ENCODE measurements at regions not wholly inside any gene's neighbourhood (a gene's known extent, or its start where the extent isn't known, plus 50 kb on each side); places are given as distances from the start of the nearest gene placed in this dataset.

DNA sequence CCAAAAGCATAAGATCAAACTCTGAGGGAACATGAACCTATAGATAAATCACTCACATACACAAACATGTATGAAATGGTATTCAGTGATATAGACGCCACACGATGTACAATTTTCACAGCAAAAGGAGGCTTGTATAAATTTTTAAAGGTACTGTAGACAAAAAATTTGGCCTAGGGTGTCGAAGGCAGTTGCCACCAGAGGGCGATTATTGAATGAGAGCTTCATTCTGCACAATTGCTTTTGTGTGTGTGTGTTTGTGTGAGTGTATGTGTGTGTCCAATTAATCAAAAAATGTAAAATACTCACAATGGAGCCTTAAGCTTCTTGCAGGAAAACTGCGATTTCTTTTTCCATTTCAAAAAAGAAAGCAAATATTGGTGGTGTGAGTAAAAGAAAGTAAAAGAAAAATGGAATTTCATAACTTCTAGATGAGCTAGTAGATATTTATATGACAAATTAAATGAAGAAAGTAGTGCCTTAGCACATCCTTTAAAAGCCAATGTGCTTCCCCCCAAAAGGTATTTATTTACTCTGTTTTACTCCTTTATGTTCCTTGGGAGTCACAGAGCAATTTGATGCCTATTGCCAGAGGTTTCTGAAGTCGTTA lies 800.1 kb downstream of the SATB2 start:
- H3K4me2 ChIP-seq, result no peak overlapping the region
- H2AFZ ChIP-seq, result no peak overlapping the region
- WGBS (ENCODE audit: low lambda C conversion rate, missing lambda C conversion rate), result 42% methylated on average over 6 of the region's 6 CpGs
- no peaks in the 10 kb centered on the region for H3K9me3 ChIP-seq (ENCODE audit: low read depth)
- no peaks in the 10 kb centered on the region for H3K36me3 ChIP-seq (replicated peaks; ENCODE audit: insufficient read depth, low read depth)
- no peak overlapping the region for H3K4me3 ChIP-seq
- no peaks in the 10 kb centered on the region for H3K27me3 ChIP-seq
- no peaks in the 10 kb centered on the region for H3K4me1 ChIP-seq (ENCODE audit: insufficient read depth)
- no peak for TF ChIP-seq EZH2 (IDR thresholded peaks at IDR 0.05; ENCODE audit: borderline replicate concordance)
- TF ChIP-seq, protein P1, sequence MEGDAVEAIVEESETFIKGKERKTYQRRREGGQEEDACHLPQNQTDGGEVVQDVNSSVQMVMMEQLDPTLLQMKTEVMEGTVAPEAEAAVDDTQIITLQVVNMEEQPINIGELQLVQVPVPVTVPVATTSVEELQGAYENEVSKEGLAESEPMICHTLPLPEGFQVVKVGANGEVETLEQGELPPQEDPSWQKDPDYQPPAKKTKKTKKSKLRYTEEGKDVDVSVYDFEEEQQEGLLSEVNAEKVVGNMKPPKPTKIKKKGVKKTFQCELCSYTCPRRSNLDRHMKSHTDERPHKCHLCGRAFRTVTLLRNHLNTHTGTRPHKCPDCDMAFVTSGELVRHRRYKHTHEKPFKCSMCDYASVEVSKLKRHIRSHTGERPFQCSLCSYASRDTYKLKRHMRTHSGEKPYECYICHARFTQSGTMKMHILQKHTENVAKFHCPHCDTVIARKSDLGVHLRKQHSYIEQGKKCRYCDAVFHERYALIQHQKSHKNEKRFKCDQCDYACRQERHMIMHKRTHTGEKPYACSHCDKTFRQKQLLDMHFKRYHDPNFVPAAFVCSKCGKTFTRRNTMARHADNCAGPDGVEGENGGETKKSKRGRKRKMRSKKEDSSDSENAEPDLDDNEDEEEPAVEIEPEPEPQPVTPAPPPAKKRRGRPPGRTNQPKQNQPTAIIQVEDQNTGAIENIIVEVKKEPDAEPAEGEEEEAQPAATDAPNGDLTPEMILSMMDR (IDR thresholded peaks at IDR 0.05; ENCODE audit: poor library complexity), result peak; percentile 59
- TF ChIP-seq EZH2phosphoT487 (IDR thresholded peaks at IDR 0.05; ENCODE audit: low read depth, severe bottlenecking, unreplicated experiment), result no peak
- peak; percentile 45 for DNase-seq (ENCODE audit: low spot score)
- H3K79me2 ChIP-seq, result no peaks in the 10 kb centered on the region
- H3K27ac ChIP-seq, result no peak overlapping the region
- H4K20me1 ChIP-seq (ENCODE audit: insufficient read depth, poor library complexity, severe bottlenecking), result no peaks in the 10 kb centered on the region
- H3K9me2 ChIP-seq (replicated peaks; ENCODE audit: insufficient read depth), result no peaks in the 10 kb centered on the region

DNA sequence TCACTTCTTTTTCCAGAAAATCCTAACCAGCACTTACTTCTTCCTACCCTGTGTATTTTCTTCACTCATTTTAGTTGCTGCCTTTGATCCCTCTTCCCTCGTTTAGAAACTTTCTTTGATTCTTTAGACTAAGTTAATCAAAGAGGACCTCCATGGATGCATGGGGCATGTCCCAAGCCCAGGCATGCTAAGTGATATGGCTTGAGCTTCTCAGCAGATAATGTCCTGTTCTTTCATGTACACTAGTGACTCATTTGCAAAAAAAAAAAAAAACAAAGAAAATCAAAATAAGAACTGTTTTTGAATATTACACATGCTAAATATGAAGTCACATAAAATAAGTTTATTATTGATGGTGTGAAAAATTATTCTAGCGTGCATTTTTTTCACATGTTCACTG lies 800.9 kb downstream of the SATB2 start:
- Histone ChIP-seq H3K27me3 (no peaks in the 10 kb centered on the region), H3K4me3 (no peak overlapping the region), H3K4me1 (ENCODE audit: insufficient read depth) (no peaks in the 10 kb centered on the region), H3K36me3 (replicated peaks; ENCODE audit: insufficient read depth, low read depth) (no peaks in the 10 kb centered on the region), H2AFZ (no peak overlapping the region), H4K20me1 (ENCODE audit: insufficient read depth, poor library complexity, severe bottlenecking) (no peaks in the 10 kb centered on the region), H3K4me2 (no peak overlapping the region), H3K9me3 (ENCODE audit: low read depth) (no peaks in the 10 kb centered on the region), H3K9me2 (replicated peaks; ENCODE audit: insufficient read depth) (no peaks in the 10 kb centered on the region), H3K79me2 (no peaks in the 10 kb centered on the region), H3K27ac (no peak overlapping the region)
- TF ChIP-seq EZH2phosphoT487 (IDR thresholded peaks at IDR 0.05; ENCODE audit: low read depth, severe bottlenecking, unreplicated experiment) (no peak), EZH2 (IDR thresholded peaks at IDR 0.05; ENCODE audit: borderline replicate concordance) (no peak)
- TF ChIP-seq, protein P1 (IDR thresholded peaks at IDR 0.05; ENCODE audit: poor library complexity), result no peak
- 69% methylated on average over 2 of the region's 2 CpGs for WGBS (ENCODE audit: low lambda C conversion rate, missing lambda C conversion rate)
- DNase-seq (ENCODE audit: low spot score), result no peak

DNA sequence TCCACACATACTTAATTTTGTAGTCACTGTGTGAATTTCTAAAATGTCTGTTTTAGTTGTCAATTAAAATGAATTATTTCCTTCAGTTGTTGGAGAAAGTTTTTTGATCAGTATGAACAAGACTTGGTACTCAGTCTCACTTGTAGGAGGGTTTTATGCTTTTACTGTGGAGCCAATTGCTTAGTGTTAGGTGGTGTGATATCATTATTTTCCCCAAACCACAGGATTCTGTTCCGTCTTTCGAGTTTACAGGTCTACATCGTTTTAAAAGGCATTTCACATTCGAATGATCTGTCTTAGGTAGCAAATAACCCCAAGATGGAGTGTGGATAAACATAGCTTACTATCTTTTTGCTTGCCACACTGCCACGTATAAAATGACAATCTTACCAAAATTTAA lies 803.1 kb downstream of the SATB2 start:
- Histone ChIP-seq H3K9me3 (ENCODE audit: low read depth) (no peaks in the 10 kb centered on the region), H3K27ac (no peak overlapping the region), H3K79me2 (no peaks in the 10 kb centered on the region), H3K27me3 (no peaks in the 10 kb centered on the region), H3K9me2 (replicated peaks; ENCODE audit: insufficient read depth) (no peaks in the 10 kb centered on the region), H2AFZ (no peak overlapping the region), H3K36me3 (replicated peaks; ENCODE audit: insufficient read depth, low read depth) (no peaks in the 10 kb centered on the region), H3K4me2 (no peak overlapping the region), H3K4me1 (ENCODE audit: insufficient read depth) (no peaks in the 10 kb centered on the region), H3K4me3 (no peak overlapping the region), H4K20me1 (ENCODE audit: insufficient read depth, poor library complexity, severe bottlenecking) (no peaks in the 10 kb centered on the region)
- TF ChIP-seq, protein P1 (IDR thresholded peaks at IDR 0.05; ENCODE audit: poor library complexity), result no peak
- TF ChIP-seq EZH2phosphoT487 (IDR thresholded peaks at IDR 0.05; ENCODE audit: low read depth, severe bottlenecking, unreplicated experiment) (no peak), EZH2 (IDR thresholded peaks at IDR 0.05; ENCODE audit: borderline replicate concordance) (no peak)
- WGBS (ENCODE audit: low lambda C conversion rate, missing lambda C conversion rate), result 84% methylated on average over 5 of the region's 5 CpGs
- no peak for DNase-seq (ENCODE audit: low spot score)

All from hepatocyte (in vitro differentiated cells).